IgD-negative memory B cell (primary cell): ENCODE measurements at regions not wholly inside any gene's neighbourhood (a gene's known extent, or its start where the extent isn't known, plus 50 kb on each side); places are given as distances from the start of the nearest gene placed in this dataset.

ENCODE experiments used
- H3K27ac Mint-ChIP-seq, 3 donors: one replicate each; pipeline ENCODE4 v1.8.0; 2020 to 2022; ENCODE audit warnings: mild to moderate bottlenecking in 3 of 3, mixed read lengths in 3 of 3, moderate library complexity in 1 of 3
- H3K27me3 Mint-ChIP-seq: one replicate; pipeline ENCODE4 v1.8.0; 2021; ENCODE audit warnings: mixed read lengths
- H3K36me3 Mint-ChIP-seq: one replicate; pipeline ENCODE4 v1.8.0; 2020; ENCODE audit warnings: mild to moderate bottlenecking, mixed read lengths
- H3K4me1 Mint-ChIP-seq, 3 donors: one replicate each; pipeline ENCODE4 v1.8.0; 2020 to 2022; ENCODE audit warnings: mixed read lengths in 3 of 3, mild to moderate bottlenecking in 1 of 3
- H3K4me3 Mint-ChIP-seq, 4 donors: one replicate each; pipeline ENCODE4 v1.8.0; 2020 to 2022; ENCODE audit warnings: mild to moderate bottlenecking in 4 of 4, mixed read lengths in 4 of 4, moderate library complexity in 3 of 4
- H3K9me3 Mint-ChIP-seq, 3 donors: one replicate each; pipeline ENCODE4 v1.8.0; 2020 to 2021; ENCODE audit warnings: mixed read lengths in 3 of 3, mild to moderate bottlenecking in 1 of 3

- H3K36me3 Mint-ChIP-seq, result no peaks in the 10 kb centered on the region
- no peaks in the 10 kb centered on the region for H3K4me1 Mint-ChIP-seq
- no peaks in the 10 kb centered on the region for H3K9me3 Mint-ChIP-seq
- no peak overlapping the region for H3K27ac Mint-ChIP-seq
- H3K27me3 Mint-ChIP-seq, result peaks cover 13% of the 10 kb centered on the region
- no peak overlapping the region for H3K4me3 Mint-ChIP-seq
Measured at GRCh38 chr2:105618351-105618659, 126.4 kb upstream of the NCK2 start.

- Mint-ChIP-seq H3K4me1 (no peaks in the 10 kb centered on the region), H3K27ac (no peak overlapping the region), H3K4me3 (no peak overlapping the region), H3K27me3 (peaks cover 12% of the 10 kb centered on the region), H3K36me3 (no peaks in the 10 kb centered on the region), H3K9me3 (no peaks in the 10 kb centered on the region)
Measured at GRCh38 chr2:105617631-105618350, 126.9 kb upstream of the NCK2 start.

- H3K4me1 Mint-ChIP-seq, result no peaks in the 10 kb centered on the region
- peaks cover 4% of the 10 kb centered on the region for H3K27me3 Mint-ChIP-seq
- no peaks in the 10 kb centered on the region for H3K36me3 Mint-ChIP-seq
Measured at GRCh38 chr2:105615305-105615704, 129.4 kb upstream of the NCK2 start.

GRCh38 chr2:105611811-105612424, 132.8 kb upstream of the NCK2 start:
- no peaks in the 10 kb centered on the region for H3K36me3 Mint-ChIP-seq

More at GRCh38 chr2:105615305-105615704, 129.4 kb upstream of the NCK2 start:
- Mint-ChIP-seq H3K27ac (peak overlapping the region in 1 of 3 donors; percentile 55), H3K9me3 (no peaks in the 10 kb centered on the region), H3K4me3 (peak overlapping the region in 1 of 4 donors; percentile 9)

GRCh38 chr2:105611333-105611637, 133.4 kb upstream of the NCK2 start:
- no peaks in the 10 kb centered on the region for H3K27me3 Mint-ChIP-seq
- peaks cover 0 to 2% (median 0%) of the 10 kb centered on the region in 3 donors for H3K4me1 Mint-ChIP-seq
- no peaks in the 10 kb centered on the region for H3K9me3 Mint-ChIP-seq
- no peaks in the 10 kb centered on the region for H3K36me3 Mint-ChIP-seq
- H3K4me3 Mint-ChIP-seq, result no peak overlapping the region
- no peak overlapping the region for H3K27ac Mint-ChIP-seq

More at GRCh38 chr2:105611811-105612424, 132.8 kb upstream of the NCK2 start:
- Mint-ChIP-seq H3K27ac (no peak overlapping the region), H3K9me3 (no peaks in the 10 kb centered on the region), H3K27me3 (peaks cover 1% of the 10 kb centered on the region), H3K4me3 (no peak overlapping the region), H3K4me1 (no peaks in the 10 kb centered on the region)

GRCh38 chr2:105610576-105611332, 134.0 kb upstream of the NCK2 start:
- Mint-ChIP-seq H3K36me3 (no peaks in the 10 kb centered on the region), H3K27me3 (no peaks in the 10 kb centered on the region), H3K9me3 (no peaks in the 10 kb centered on the region), H3K4me3 (peak overlapping the region in 1 of 4 donors; percentile 37), H3K4me1 (peaks cover 0 to 2% (median 0%) of the 10 kb centered on the region in 3 donors), H3K27ac (no peak overlapping the region)

- Mint-ChIP-seq H3K27ac (no peak overlapping the region), H3K4me1 (peaks cover 0 to 2% (median 0%) of the 10 kb centered on the region in 3 donors), H3K9me3 (no peaks in the 10 kb centered on the region), H3K27me3 (no peaks in the 10 kb centered on the region), H3K36me3 (no peaks in the 10 kb centered on the region), H3K4me3 (no peak overlapping the region)
Measured at GRCh38 chr2:105609746-105610402, 134.8 kb upstream of the NCK2 start.

- no peaks in the 10 kb centered on the region for H3K27me3 Mint-ChIP-seq
- H3K4me1 Mint-ChIP-seq, result peaks cover 0 to 2% (median 0%) of the 10 kb centered on the region in 3 donors
- no peak overlapping the region for H3K4me3 Mint-ChIP-seq
- H3K27ac Mint-ChIP-seq, result peak overlapping the region in 1 of 3 donors; percentile 58
- H3K36me3 Mint-ChIP-seq, result no peaks in the 10 kb centered on the region
- no peaks in the 10 kb centered on the region for H3K9me3 Mint-ChIP-seq
Measured at GRCh38 chr2:105607920-105608504, 136.7 kb upstream of the NCK2 start.

GRCh38 chr2:105606081-105606480, 138.6 kb upstream of the NCK2 start:
- H3K27me3 Mint-ChIP-seq, result no peaks in the 10 kb centered on the region
- no peaks in the 10 kb centered on the region for H3K9me3 Mint-ChIP-seq
- no peaks in the 10 kb centered on the region for H3K36me3 Mint-ChIP-seq
- peaks cover 0 to 2% (median 0%) of the 10 kb centered on the region in 3 donors for H3K4me1 Mint-ChIP-seq
- H3K4me3 Mint-ChIP-seq, result no peak overlapping the region
- no peak overlapping the region for H3K27ac Mint-ChIP-seq

- Mint-ChIP-seq H3K9me3 (no peaks in the 10 kb centered on the region), H3K27me3 (peaks cover 3% of the 10 kb centered on the region)
Measured at GRCh38 chr2:105604938-105605337, 139.8 kb upstream of the NCK2 start.

GRCh38 chr2:105600949-105601794, 143.5 kb upstream of the NCK2 start:
- H3K27me3 Mint-ChIP-seq, result peaks cover 5% of the 10 kb centered on the region
- H3K4me1 Mint-ChIP-seq, result peaks cover 0 to 2% (median 0%) of the 10 kb centered on the region in 3 donors
- no peak overlapping the region for H3K27ac Mint-ChIP-seq
- H3K36me3 Mint-ChIP-seq, result no peaks in the 10 kb centered on the region
- H3K9me3 Mint-ChIP-seq, result no peaks in the 10 kb centered on the region
- H3K4me3 Mint-ChIP-seq, result no peak overlapping the region

More at GRCh38 chr2:105604938-105605337, 139.8 kb upstream of the NCK2 start:
- Mint-ChIP-seq H3K4me3 (no peak overlapping the region), H3K27ac (no peak overlapping the region), H3K36me3 (no peaks in the 10 kb centered on the region), H3K4me1 (peaks cover 0 to 2% (median 0%) of the 10 kb centered on the region in 3 donors)

GRCh38 chr2:105600602-105600948, 144.1 kb upstream of the NCK2 start:
- Mint-ChIP-seq H3K27me3 (peaks cover 5% of the 10 kb centered on the region), H3K27ac (no peak overlapping the region), H3K9me3 (no peaks in the 10 kb centered on the region), H3K4me3 (no peak overlapping the region), H3K4me1 (peaks cover 0 to 2% (median 2%) of the 10 kb centered on the region in 3 donors), H3K36me3 (no peaks in the 10 kb centered on the region)

- Mint-ChIP-seq H3K4me3 (no peak overlapping the region), H3K4me1 (peaks cover 0 to 2% (median 2%) of the 10 kb centered on the region in 3 donors), H3K36me3 (no peaks in the 10 kb centered on the region), H3K27ac (no peak overlapping the region), H3K27me3 (peaks cover 5% of the 10 kb centered on the region), H3K9me3 (no peaks in the 10 kb centered on the region)
Measured at GRCh38 chr2:105600037-105600442, 144.7 kb upstream of the NCK2 start.
